T-helper 1 cell treated with Interleukin-12 subunit alpha and Interleukin-12 subunit beta and Interleukin-4 antibody, amounts not matched to agents 30 μg/mL and 1 μg/mL, for 36 hours (primary cell): ENCODE measurements at regions not wholly inside any gene's neighbourhood (a gene's known extent, or its start where the extent isn't known, plus 50 kb on each side); places are given as distances from the start of the nearest gene placed in this dataset.

Experiments
- H3K27ac Mint-ChIP-seq: one replicate; pipeline ENCODE4 v1.8.0; 2021; ENCODE audit warnings: mild to moderate bottlenecking, mixed read lengths
- H3K27me3 Mint-ChIP-seq: one replicate; pipeline ENCODE4 v1.8.0; 2021; ENCODE audit warnings: low read depth, mixed read lengths
- H3K36me3 Mint-ChIP-seq: one replicate; pipeline ENCODE4 v1.8.0; 2021; ENCODE audit warnings: low read depth, mixed read lengths
- H3K4me1 Mint-ChIP-seq: one replicate; pipeline ENCODE4 v1.8.0; 2021; ENCODE audit warnings: low read depth, mixed read lengths
- H3K4me3 Mint-ChIP-seq: one replicate; pipeline ENCODE4 v1.8.0; 2021; ENCODE audit warnings: mild to moderate bottlenecking, moderate library complexity, mixed read lengths
- H3K9me3 Mint-ChIP-seq: one replicate; pipeline ENCODE4 v1.8.0; 2021; ENCODE audit warnings: mixed read lengths

DNA sequence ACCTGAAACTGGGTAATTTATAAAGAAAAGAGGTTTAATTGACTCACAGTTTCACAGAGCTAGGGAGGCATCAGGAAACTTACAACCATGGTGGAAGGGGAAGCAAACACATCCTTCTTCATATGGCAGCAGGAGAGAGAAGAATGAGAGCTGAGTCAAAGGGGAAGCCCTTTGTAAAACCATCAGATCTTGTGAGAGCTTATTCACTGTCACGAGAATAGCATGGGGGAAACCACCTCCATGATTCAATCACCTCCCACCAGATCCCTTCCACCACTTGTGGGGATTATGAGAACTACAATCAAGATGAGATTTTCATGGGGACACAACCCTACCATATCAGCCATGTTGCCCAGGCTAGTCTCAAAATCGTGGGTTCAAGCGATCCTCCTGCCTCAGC lies 143.4 kb downstream of the FGF18 start:
- Mint-ChIP-seq H3K4me1 (no peaks in the 10 kb centered on the region), H3K4me3 (no peak overlapping the region), H3K9me3 (peaks cover 3% of the 10 kb centered on the region), H3K27me3 (no peaks in the 10 kb centered on the region), H3K36me3 (no peaks in the 10 kb centered on the region), H3K27ac (no peak overlapping the region)

DNA sequence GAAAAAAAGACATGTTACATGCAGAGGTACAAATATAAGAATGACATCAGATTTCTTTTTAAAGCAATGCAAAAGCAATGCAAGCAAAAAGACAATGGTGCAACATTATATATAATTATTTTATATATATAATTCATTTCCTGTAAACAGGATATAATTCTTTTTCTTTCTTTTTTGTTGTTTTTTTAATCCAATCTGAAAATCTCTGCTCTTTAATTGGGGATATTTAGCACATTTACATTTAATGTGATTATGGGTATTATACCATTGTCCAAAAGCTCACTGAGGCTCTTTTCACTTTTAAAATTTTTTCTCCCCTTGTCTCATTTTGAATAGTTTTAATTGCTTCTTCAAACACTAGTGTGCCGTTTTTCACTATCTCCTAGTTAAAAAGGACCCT lies 148.9 kb downstream of the FGF18 start:
- H3K27me3 Mint-ChIP-seq, result no peaks in the 10 kb centered on the region
- no peaks in the 10 kb centered on the region for H3K4me1 Mint-ChIP-seq
- H3K9me3 Mint-ChIP-seq, result peaks cover 19% of the 10 kb centered on the region
- H3K4me3 Mint-ChIP-seq, result no peak overlapping the region
- H3K36me3 Mint-ChIP-seq, result no peaks in the 10 kb centered on the region
- no peak overlapping the region for H3K27ac Mint-ChIP-seq

DNA sequence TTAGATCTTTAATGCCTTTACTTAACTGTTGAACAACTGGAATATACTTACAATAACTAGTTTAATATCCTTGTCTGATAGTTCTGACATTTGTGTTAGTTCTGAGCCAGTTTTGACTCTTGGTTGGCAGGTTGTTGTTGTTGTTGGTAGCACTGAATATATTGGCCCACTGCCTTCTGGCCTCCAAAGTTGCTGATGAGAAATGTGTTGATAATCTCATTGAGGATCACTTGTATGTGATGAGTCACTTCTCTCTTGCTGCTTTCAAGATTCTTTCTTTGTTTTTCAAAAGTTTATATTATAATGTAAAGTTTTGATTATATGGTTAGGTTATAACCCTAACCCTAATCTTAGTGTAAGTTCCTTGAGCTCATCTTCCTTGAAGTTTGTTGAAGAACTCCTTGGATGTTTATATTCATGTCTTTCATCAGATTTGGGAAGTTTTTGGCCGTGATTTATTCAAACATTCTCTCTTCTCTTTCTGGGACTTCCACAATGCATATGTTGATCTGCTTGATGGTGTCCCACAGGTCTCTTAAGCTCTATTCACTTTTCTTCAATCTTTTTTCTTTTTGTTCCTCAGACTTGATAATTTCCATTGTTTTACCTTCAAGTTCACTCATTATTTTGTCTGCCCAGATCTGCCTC lies 149.7 kb downstream of the FGF18 start:
- H3K36me3 Mint-ChIP-seq, result no peaks in the 10 kb centered on the region
- peaks cover 19% of the 10 kb centered on the region for H3K9me3 Mint-ChIP-seq
- H3K27me3 Mint-ChIP-seq, result no peaks in the 10 kb centered on the region
- no peak overlapping the region for H3K4me3 Mint-ChIP-seq
- H3K4me1 Mint-ChIP-seq, result no peaks in the 10 kb centered on the region
- no peak overlapping the region for H3K27ac Mint-ChIP-seq

DNA sequence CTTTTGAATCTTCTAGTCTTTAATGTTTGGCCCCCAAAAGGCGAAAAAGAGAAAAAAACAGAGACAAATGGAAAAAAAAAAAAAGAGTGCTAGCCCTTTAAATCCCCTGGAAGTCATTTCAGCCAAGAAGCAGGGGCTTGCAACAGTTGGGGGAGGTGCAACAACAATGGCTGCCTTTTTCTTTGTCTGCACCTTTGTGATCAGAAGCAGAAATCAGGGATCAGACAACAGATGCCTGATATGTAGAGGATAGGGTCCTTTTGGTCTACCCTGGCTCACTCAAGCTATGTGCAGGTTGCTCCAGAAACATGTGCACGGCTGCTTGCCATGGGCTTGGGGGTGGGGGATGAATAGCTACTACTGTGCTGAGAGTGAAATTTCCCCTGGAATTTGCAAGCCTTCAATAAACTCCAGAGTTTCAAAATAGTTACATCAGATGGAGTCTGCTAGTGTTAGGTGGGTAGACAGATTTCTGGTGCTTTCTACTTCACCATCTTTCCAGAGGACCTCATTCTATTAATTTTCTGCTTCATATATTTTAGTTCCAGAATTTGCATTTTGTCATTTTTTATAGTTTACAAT lies 150.9 kb downstream of the FGF18 start:
- Mint-ChIP-seq H3K27ac (no peak overlapping the region), H3K36me3 (no peaks in the 10 kb centered on the region), H3K9me3 (peaks cover 19% of the 10 kb centered on the region), H3K27me3 (no peaks in the 10 kb centered on the region), H3K4me1 (no peaks in the 10 kb centered on the region), H3K4me3 (no peak overlapping the region)

DNA sequence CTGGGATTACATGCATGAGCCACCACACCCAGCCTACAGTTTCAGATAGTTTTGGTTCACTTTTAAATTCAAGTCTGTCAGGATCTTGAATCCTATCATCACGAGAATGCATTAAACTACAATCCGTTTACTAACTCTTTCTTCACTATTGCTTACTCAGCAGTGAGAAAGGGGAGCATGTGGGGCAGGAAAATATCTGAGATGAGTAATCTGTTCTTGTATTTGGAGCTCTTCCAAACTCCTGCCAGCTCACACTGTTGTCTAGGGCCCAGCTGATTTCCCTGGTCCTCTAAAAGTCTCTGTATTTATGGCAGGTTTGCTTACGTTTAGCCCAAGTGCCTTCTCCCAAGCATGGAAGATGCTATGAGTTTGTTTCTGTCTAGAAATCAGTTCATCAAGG lies 152.2 kb downstream of the FGF18 start:
- Mint-ChIP-seq H3K9me3 (peaks cover 28% of the 10 kb centered on the region), H3K4me1 (no peaks in the 10 kb centered on the region), H3K27me3 (no peaks in the 10 kb centered on the region), H3K36me3 (no peaks in the 10 kb centered on the region), H3K27ac (no peak overlapping the region), H3K4me3 (no peak overlapping the region)

DNA sequence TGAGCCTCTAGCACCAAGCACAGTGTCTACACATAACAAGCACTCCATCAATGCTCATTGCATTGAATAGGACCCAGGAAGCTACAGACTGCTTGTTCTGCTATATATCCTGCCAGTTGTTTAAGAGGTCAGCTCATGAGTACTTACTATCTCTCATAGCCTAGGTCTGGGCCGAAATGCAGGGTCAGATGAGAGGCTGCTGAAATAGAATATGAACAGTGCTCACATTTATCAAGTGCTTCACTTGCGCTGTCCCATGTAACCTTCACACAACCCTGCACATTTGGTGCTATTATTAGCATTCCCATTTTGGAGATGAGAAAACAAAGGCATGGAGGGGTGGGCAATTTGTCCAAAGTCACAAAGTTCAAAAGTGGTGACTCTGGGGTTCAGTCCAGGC lies 153.6 kb downstream of the FGF18 start:
- Mint-ChIP-seq H3K36me3 (no peaks in the 10 kb centered on the region), H3K4me1 (no peaks in the 10 kb centered on the region), H3K4me3 (no peak overlapping the region), H3K9me3 (peaks cover 32% of the 10 kb centered on the region), H3K27me3 (no peaks in the 10 kb centered on the region), H3K27ac (no peak overlapping the region)

DNA sequence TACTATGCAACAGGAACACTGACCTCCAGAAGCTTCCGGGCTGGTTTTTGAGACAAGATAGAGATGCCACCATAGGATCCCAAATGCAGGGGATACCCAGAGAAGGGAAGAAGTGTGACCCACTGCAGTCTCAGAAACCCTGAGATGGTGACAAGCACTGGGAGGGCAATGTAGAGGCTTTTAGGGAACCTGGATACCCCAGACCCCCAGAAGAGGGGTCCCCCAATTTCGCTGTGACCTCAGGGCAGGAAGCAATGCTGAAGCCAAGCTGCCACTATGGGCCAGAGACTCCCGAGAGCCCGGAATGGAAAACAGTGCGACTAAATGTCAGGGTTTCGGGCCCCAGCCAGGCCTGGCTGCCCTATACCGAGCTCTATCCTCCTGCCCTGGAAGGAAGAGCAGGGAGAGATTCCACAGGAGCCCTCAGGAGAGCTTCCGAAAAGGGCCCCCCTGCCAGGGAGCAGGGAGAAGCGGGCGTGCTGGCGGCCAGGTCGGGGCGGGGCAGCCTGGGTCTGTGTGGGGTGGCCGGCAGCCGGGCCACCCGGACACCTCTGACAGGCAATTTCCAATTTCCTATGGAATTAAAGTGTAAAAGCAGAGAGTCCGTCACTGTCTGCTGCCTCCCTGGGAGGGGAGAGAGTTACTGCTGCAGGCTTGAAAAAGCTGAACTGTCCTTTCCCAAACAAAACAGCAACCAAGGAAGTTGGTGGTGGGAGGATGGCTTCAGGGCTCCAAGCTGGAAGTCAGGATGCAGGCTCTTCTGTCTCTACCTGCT lies 154.2 kb downstream of the FGF18 start:
- Mint-ChIP-seq H3K27ac (no peak overlapping the region), H3K4me3 (no peak overlapping the region), H3K27me3 (no peaks in the 10 kb centered on the region), H3K4me1 (no peaks in the 10 kb centered on the region), H3K36me3 (no peaks in the 10 kb centered on the region), H3K9me3 (peaks cover 29% of the 10 kb centered on the region)

DNA sequence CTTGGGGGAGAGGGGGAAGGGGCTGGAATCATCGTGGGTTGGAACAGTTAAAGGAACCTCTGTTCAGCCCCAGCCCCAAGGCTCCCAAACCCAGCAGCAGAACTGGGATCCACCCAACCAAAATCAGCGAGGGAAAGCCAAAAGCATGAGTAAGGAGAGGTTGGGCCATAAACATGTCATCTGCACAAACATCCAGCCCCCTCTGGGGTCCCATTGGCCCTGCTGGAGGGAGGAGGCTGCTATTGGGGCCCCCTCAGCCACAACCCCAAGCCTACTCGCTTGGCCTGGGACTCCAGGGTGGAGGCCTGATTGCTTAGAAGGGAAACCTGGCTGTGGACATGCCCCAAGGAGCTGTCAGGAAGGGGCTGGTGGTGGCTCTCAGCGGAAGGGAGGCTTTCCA lies 154.9 kb downstream of the FGF18 start:
- Mint-ChIP-seq H3K4me3 (no peak overlapping the region), H3K4me1 (no peaks in the 10 kb centered on the region), H3K9me3 (peaks cover 24% of the 10 kb centered on the region), H3K27ac (no peak overlapping the region), H3K36me3 (no peaks in the 10 kb centered on the region), H3K27me3 (no peaks in the 10 kb centered on the region)

DNA sequence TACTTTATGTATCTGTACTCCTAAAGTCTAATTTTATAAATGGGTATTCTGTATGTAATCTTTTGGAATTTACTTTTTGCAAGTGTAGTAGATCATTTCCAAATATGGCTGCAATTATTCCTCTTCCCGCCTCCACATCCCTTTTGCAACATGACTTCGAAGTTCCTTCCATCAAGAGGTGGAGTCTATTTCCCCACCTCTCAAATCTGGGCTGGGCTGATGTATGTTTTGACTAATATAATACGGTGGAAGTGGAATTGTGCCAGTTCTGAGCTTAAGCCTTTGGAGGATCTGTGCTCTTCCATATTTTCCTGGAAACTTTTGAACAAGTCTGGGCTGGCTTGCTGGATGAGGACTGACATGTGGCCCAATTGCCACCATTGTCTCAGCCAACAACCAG lies 155.9 kb downstream of the FGF18 start:
- Mint-ChIP-seq H3K27ac (no peak overlapping the region), H3K4me1 (no peaks in the 10 kb centered on the region), H3K4me3 (no peak overlapping the region), H3K36me3 (no peaks in the 10 kb centered on the region), H3K9me3 (peaks cover 17% of the 10 kb centered on the region), H3K27me3 (no peaks in the 10 kb centered on the region)

DNA sequence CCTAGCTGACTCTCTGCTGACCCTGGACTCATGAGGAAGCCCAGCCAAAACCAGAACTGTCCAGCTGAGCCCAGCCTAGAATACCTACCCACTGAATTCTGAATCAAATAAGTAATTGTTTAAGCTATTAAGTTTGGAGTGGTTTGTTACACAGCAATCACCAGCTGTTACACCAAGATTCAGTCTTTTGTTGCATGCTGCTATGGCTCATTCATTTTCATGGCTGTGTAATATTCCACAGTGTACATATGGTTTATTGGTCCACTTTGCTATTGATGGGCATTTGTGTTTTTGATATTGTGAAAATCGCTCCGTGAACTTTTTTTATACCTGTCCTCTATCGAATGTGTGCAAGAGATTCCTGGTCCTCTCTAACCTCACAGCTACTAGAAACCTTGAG lies 156.4 kb downstream of the FGF18 start:
- Mint-ChIP-seq H3K4me3 (no peak overlapping the region), H3K36me3 (no peaks in the 10 kb centered on the region), H3K9me3 (peaks cover 17% of the 10 kb centered on the region)

DNA sequence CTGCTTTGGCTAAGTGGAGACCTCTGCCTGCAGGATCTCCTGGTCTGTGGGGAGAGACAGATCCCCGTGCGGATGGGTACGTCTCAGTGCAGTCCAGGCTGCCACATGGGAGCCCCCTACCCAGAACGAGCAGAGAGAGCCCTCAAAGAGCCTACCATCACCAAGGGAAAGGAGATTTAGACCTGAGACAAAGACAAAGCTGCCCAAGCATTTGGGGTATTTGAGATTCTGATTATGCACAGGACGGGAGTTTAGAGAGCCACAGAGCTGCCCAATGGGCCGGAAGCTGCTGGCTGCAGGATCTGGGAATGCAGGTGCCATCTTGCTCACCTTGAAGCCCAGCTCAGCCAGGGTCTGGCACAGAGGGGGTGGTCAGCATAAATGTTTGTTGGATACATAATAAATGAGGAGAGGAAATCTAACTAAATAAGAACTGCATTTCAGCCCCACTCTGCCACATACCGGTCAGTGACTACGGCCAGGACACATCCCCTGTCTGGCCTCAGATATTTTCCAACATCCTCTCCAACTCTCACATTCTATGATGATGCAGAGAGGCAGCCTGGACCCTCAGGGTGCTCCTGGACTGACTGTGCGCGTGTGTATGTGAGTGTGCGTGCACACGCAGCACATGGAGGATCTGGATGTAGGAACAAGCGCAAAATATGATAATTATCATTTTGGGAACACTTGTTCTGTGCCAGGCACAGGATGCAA lies 157.8 kb downstream of the FGF18 start:
- no peaks in the 10 kb centered on the region for H3K27me3 Mint-ChIP-seq
- peaks cover 17% of the 10 kb centered on the region for H3K9me3 Mint-ChIP-seq
- H3K36me3 Mint-ChIP-seq, result no peaks in the 10 kb centered on the region
- no peak overlapping the region for H3K27ac Mint-ChIP-seq
- H3K4me1 Mint-ChIP-seq, result no peaks in the 10 kb centered on the region
- H3K4me3 Mint-ChIP-seq, result no peak overlapping the region

More for the DNA sequence above, 156.4 kb downstream of the FGF18 start:
- H3K27ac Mint-ChIP-seq, result no peak overlapping the region
- no peaks in the 10 kb centered on the region for H3K27me3 Mint-ChIP-seq
- no peaks in the 10 kb centered on the region for H3K4me1 Mint-ChIP-seq

DNA sequence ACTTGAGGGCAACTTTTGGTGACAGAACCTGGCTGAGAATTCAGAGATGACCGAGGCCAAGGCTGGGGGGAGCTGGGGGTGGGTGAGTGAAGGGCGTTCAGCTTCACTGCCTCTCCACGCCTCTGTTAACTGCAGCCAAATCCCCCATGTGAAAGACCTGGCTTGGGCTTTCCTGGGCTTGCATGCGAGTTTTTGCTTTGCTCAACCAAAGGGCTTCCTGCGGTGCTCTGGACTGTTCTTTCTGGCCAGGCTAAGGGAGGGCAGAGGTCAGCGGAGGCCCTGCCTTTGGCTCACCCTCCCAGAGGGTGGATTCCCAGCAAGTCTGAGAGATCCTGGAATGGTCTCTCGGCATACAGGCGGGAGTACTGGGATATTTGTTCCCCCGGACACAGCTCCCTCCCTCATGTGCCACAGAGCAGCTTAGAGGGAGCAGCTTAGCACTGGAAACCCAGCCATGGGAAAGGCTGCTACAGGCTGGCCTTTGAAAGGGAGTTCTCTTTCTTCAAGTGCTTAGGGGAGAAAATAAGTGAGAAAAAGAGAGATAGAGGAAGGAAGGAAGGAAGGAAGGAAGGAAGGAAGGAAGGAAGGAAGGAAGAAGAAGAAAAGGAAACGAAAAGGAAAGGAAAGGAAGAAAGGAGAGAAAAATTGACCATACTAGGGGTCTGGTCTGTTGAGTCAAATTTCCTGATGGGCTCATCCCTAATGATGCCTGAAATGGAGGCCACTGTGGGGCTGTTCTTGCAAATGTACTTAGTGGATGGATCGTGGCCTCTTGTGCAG lies 158.8 kb downstream of the FGF18 start:
- no peaks in the 10 kb centered on the region for H3K4me1 Mint-ChIP-seq
- H3K27me3 Mint-ChIP-seq, result no peaks in the 10 kb centered on the region
- H3K9me3 Mint-ChIP-seq, result peaks cover 13% of the 10 kb centered on the region
- no peak overlapping the region for H3K27ac Mint-ChIP-seq
- no peaks in the 10 kb centered on the region for H3K36me3 Mint-ChIP-seq
- no peak overlapping the region for H3K4me3 Mint-ChIP-seq

DNA sequence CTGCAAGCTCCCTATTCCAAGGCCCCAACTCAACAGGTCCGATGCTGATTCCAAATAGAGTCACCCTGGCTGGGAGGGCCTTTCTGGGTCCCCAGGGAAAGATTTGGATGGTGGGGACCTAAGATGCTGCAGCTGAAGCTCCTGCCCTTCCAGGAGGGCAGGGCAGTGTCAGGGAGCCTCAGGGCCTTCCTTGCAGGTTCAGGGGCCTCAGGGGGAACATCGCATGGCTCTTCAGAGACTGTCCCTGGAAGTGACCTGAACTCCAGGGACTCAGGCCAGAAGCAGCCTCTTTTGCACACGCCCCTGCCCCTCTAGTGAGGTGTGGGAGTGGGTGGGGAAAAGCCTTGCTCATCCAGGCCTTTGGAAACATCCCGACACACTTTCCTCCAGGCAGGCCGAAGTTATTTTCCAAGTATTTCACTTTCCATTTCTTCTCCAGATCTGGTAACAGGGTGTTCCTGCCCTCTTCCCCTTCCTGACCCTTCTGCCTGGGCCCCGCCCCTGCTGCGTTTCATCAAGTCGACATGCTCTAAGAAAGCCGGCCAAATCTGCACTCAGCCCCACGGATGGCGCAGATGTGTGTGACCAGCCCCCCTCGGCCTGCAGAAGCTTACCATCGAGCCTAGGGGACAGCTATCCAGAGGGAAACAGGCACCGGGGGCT lies 159.5 kb downstream of the FGF18 start:
- Mint-ChIP-seq H3K27ac (no peak overlapping the region), H3K4me3 (no peak overlapping the region), H3K4me1 (no peaks in the 10 kb centered on the region), H3K36me3 (no peaks in the 10 kb centered on the region), H3K9me3 (peaks cover 13% of the 10 kb centered on the region), H3K27me3 (no peaks in the 10 kb centered on the region)

DNA sequence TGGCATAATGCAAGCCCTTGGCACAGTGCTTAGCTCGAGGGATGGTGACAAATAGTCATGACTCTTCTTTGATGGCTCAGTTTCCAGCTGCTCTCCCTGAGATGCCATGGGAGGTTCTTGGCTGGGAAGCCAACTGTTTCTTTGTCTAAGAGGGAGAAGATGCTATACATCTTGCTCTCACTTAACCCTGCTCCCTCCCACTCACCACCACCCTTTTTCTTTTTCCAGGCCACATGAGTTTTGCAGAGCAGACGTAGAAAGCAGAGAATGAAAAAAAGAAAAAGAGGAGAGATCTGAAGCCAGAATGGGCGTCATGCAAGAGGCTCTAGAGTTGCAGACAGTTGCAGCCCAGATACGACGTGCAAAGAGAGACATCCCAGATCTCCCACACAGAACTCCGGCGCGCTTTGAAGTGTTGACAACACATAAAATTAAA lies 160.5 kb downstream of the FGF18 start:
- H3K27me3 Mint-ChIP-seq, result no peaks in the 10 kb centered on the region

More for the DNA sequence above, 160.5 kb downstream of the FGF18 start:
- Mint-ChIP-seq H3K27ac (no peak overlapping the region), H3K36me3 (no peaks in the 10 kb centered on the region), H3K4me3 (no peak overlapping the region), H3K9me3 (peaks cover 13% of the 10 kb centered on the region), H3K4me1 (no peaks in the 10 kb centered on the region)
